ENCODE measurements at regions not wholly inside any gene's neighbourhood (a gene's known extent, or its start where the extent isn't known, plus 50 kb on each side); places are given as distances from the start of the nearest gene placed in this dataset.
"Not testable (repeated sequence)": the region's sequence is repeated elsewhere in the genome, so short reads cannot be mapped to it uniquely, and the experiment has no call there.

DNA sequence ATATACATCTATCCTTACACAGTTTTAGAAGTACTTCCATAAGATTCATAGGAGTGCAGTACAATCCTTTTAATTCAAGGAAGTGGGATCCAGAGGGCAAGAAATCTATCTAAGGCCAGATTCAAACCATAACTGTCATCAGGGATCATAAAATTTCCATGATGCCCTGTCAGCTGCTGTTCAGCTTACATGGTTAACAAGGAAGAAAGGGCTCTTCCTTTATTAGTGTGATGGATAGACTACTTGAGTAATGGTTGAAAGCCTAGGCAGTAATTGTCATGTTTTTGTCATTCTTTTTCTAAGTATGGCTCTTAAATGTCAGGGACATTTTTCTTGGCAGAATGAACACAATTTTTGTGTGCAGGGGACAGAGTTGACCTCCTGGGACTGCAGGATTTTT lies 159.8 kb upstream of the CXCL13 start:
- TF ChIP-seq, protein P1, sequence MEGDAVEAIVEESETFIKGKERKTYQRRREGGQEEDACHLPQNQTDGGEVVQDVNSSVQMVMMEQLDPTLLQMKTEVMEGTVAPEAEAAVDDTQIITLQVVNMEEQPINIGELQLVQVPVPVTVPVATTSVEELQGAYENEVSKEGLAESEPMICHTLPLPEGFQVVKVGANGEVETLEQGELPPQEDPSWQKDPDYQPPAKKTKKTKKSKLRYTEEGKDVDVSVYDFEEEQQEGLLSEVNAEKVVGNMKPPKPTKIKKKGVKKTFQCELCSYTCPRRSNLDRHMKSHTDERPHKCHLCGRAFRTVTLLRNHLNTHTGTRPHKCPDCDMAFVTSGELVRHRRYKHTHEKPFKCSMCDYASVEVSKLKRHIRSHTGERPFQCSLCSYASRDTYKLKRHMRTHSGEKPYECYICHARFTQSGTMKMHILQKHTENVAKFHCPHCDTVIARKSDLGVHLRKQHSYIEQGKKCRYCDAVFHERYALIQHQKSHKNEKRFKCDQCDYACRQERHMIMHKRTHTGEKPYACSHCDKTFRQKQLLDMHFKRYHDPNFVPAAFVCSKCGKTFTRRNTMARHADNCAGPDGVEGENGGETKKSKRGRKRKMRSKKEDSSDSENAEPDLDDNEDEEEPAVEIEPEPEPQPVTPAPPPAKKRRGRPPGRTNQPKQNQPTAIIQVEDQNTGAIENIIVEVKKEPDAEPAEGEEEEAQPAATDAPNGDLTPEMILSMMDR (IDR thresholded peaks at IDR 0.05; ENCODE audit: extremely low read depth, insufficient read depth, missing control alignments) = no peak
- in situ Hi-C loops (cut with MboI; ENCODE audit: low pct_unique_long_range_greater_than_20kb, low sequenced_read_pairs, unreplicated experiment) = no loop called here
- no peak for DNase-seq (ENCODE audit: low spot score)

DNA sequence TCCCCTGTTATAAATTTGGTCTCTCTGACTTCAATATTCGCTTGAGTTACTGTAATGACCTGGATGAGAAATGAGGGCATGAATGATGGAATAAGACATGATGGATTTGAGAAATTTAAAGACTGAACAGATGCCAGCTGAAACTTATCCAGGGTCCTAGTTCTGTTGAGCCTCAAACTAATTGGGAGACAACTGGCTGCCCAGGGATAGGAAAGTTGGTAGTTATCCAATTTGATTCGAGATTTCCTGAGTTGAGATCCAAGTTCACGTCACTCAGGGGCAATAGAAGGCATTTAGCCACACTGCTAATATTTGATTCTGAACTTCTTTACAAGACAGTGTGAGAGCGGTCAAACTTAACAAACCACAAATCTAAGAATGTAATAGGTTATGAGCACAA lies 159.0 kb upstream of the CXCL13 start:
- in situ Hi-C loops (cut with MboI; ENCODE audit: low pct_unique_long_range_greater_than_20kb, low sequenced_read_pairs, unreplicated experiment) = no loop called here
- DNase-seq (ENCODE audit: low spot score) = no peak
- TF ChIP-seq, protein P1 (IDR thresholded peaks at IDR 0.05; ENCODE audit: extremely low read depth, insufficient read depth, missing control alignments) = no peak

GRCh38 chr4:77449171-77449570 lies 156.4 kb upstream of the CXCL13 start:
- DNase-seq (ENCODE audit: low spot score) = no peak
- TF ChIP-seq, protein P1 (IDR thresholded peaks at IDR 0.05; ENCODE audit: extremely low read depth, insufficient read depth, missing control alignments) = no peak
- in situ Hi-C loops (cut with MboI; ENCODE audit: low pct_unique_long_range_greater_than_20kb, low sequenced_read_pairs, unreplicated experiment) = no loop called here

GRCh38 chr4:77450006-77450405 lies 155.6 kb upstream of the CXCL13 start:
- no peak for DNase-seq (ENCODE audit: low spot score)
- TF ChIP-seq, protein P1 (IDR thresholded peaks at IDR 0.05; ENCODE audit: extremely low read depth, insufficient read depth, missing control alignments) = no peak
- in situ Hi-C loops (cut with MboI; ENCODE audit: low pct_unique_long_range_greater_than_20kb, low sequenced_read_pairs, unreplicated experiment) = no loop called here

GRCh38 chr4:77451530-77451929 lies 154.1 kb upstream of the CXCL13 start:
- DNase-seq (ENCODE audit: low spot score) = no peak
- TF ChIP-seq, protein P1 (IDR thresholded peaks at IDR 0.05; ENCODE audit: extremely low read depth, insufficient read depth, missing control alignments) = no peak
- in situ Hi-C loops (cut with MboI; ENCODE audit: low pct_unique_long_range_greater_than_20kb, low sequenced_read_pairs, unreplicated experiment) = no loop called here

DNA sequence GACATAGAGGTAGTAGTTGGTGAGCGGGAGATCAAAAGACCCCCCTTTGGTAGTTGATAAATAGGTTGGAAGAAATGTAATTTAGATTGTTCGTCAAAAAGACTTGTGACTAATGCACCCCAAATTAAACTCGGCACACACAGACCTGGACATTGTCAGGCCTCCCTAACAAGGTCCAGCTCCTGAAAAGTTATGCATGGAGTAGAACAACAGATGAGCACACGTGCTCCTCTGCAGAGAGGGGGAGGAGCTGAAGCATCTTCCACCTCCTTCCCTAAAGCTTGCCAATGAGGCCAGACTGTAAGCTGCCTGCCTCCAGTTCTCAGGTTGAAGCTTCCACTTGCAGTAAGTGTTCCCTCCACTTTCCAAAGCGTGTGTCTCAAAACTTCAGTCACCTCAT lies 153.5 kb upstream of the CXCL13 start:
- in situ Hi-C loops (cut with MboI; ENCODE audit: low pct_unique_long_range_greater_than_20kb, low sequenced_read_pairs, unreplicated experiment); DNase-seq (ENCODE audit: low spot score): not testable (repeated sequence)

DNA sequence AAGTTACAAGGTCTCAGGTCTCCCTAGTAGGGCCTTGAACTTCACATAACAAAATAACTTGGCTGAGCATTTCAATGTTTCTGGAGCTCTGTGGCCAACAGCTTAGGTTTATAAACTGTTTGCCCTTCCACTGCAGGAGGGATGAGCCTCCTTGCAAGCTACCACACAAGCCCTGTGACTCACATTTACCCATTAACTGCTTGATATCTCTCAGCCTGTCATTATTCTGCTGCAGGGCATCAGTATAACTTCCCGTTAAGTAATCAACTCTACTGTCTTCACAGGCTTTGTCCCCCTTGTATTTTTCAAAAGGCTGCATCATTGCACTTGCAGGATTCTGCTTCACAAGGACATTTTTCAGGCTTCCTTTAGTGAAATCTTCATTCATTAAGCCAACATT lies 151.7 kb upstream of the CXCL13 start:
- in situ Hi-C loops (cut with MboI; ENCODE audit: low pct_unique_long_range_greater_than_20kb, low sequenced_read_pairs, unreplicated experiment) = no loop called here
- DNase-seq (ENCODE audit: low spot score) = no peak
- TF ChIP-seq, protein P1 (IDR thresholded peaks at IDR 0.05; ENCODE audit: extremely low read depth, insufficient read depth, missing control alignments) = no peak
